HG02970 (cell line): ENCODE measurements at regions not wholly inside any gene's neighbourhood (a gene's known extent, or its start where the extent isn't known, plus 50 kb on each side); places are given as distances from the start of the nearest gene placed in this dataset.
"Not testable (repeated sequence)": the region's sequence is repeated elsewhere in the genome, so short reads cannot be mapped to it uniquely, and the experiment has no call there.

ENCODE experiments used
- ATAC-seq: cut with Tn5 transposase; IDR thresholded peaks from one replicate; pipeline ENCODE4 v1.9.1; 2021; ENCODE audit warnings: mild to moderate bottlenecking, moderate library complexity, moderate number of reproducible peaks; ENCODE audit not compliant: unreplicated experiment, low FRiP score

DNA sequence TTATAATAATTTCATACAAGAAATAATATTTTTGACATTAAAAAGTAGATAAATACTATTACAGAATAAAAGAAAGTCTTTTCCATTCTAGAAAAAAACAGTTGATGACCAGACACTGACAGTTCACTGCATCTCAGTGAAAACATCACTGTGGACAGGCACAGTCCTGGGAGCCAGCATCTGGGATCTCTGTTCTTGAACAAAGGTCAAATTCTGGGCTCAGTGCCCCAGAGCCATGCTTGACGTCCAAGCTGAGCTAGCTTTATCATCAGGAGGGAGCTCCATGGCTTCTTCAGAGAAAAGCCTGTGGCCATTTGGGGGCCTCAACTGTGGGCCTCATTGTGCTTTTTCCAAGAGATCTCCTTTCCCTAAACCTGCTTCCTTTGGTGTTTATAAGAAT is 86.1 kb upstream of the SRD5A2 start:
- no peak for ATAC-seq

DNA sequence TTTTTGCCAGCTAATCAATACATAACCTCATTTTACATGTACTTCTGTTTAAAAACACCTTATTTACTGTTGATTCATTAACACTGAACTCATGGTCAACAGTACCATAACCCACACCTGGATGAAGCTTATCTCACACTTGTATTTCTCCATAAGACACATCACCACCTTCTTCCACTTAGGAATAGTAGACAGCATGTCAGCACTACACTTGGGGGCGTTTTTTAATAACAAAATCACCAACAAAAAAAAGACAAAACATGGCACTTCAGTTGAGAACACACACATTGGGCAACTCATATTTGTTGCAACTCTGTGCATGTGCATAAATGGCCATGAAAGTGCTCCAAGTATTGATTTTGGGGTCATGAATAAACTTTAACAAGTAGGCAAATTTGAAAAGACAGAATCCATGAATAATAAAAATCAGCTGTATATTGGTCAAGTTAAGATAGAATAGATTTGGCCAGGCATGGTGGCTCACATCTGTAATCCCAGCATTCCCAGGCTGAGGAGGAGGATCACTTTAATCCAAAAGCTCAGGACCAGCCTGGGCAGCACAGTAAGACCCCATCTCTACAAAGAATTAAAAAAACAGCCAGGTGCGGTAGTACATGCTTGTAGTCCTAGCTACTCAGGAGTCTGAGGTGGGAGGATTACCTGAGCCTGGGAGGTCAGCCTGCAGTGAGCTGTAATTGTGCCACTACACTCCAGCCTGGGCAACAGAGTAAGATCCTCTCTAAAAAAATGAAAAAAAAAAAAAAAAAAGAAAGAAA is 84.4 kb upstream of the SRD5A2 start:
- no peak for ATAC-seq

DNA sequence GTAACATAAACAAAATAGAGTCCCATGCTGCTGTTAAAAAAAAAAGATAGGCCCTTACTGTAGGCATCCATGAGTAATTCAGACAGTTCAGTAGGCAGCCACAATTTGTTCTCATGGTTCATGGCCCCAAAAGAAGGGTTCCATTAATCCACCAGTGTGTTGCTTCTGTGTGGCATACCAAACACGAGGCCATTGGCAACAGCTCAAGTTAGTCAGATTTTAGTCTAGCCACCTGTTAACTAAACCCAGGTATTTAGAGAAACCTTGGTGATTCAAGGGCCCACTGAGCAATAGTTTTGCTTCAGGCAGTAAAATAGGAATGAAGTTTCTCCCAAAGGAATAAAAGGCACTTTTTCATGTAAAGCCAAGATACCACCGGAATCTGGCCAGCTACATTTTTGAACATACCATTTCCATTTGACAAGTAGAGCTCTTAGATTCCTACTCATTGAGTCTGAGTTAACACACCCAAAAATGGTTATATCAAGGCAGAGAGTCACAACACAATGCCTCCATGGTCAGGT is 80.1 kb upstream of the SRD5A2 start:
- no peak for ATAC-seq

DNA sequence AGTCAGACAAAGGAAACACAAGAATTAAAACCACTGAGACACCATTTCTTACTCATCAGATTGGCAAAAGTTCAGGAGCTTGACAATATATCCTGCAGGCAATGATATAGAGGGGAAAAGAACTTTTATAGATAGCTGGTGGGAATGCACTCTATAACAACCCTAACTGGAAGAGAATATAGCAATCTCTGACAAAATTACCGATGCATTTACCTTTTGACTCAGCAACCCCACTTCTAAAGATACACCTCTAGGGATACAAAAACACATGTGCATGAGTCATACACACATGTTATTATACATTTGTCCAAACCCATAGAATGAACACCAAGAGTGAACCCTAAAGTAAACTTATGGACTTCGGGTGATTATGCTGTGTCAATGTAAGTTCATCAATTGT is 79.4 kb upstream of the SRD5A2 start:
- ATAC-seq = no peak

DNA sequence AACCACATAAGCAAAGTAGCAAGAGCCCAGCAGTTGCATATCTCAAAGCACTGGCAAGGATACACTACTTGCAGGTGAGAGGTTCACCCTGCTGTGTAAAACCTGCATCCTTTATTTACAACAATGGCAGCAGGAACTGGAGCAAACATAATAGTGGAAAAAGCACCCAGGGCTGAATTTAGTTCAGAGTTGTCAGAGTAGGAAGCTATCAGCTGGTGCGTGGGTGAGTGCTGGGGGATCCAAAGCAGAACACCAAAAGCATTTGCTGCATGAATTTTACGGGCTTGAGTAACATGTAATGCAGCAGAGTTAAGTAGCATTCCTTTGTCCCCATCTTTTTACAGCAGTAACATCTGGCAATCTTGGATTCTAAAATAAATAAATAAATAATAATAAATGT is 73.5 kb upstream of the SRD5A2 start:
- ATAC-seq = no peak

DNA sequence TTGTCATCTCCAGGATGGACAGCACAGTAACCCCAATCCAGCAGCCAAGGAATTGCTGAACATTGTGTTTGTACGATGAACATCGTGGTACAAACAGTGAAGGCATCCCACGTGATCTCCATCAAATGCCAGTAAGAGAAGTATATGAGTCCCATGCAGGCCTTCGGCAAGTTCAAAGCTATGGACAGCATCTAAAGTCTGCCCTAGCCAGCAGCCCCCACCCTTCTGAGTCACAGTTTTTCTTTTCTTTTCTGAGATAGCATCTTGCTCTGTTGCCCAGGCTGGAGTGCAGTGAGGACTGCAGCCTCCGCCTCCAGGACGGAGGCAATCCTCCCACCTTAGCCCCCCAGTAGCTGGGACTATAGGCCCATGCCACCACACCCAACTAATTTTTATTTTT is 71.0 kb upstream of the SRD5A2 start:
- ATAC-seq = no peak

DNA sequence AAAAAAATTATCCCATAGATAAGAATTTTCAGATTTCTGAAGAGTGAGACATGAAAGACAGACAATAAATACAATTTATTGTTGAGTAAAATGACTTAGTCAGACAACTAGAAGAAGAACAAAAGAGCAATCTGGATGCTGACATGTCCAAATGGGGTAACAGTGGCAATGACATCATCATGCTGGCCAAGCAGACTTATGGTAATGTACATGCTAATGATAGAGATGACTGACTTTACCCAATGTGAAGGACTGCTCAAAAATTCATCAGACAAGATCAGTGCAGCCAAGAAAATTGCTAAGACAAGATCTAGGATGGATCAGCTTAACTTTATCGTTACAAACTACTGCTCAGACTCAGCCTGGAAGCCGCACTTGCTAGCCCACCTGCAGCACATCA is 70.5 kb upstream of the SRD5A2 start:
- no peak for ATAC-seq

DNA sequence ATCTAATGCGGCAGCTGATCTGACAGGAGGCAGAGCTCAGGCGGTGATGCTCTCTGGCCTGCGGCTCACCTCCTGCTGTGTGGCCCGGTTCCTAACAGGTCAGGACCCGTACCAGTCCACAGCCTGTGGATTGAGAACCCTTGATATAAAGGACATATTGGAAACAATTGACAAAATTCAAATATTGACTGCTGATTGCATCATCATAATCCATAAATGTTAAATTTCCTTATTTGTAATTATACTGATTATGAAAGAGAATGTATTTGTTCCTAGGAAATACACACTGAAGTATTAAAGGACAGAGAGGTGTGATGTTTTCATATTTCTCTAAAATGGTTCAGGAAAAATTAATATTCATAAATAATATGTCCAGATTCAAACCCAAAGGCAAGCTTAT is 63.8 kb upstream of the SRD5A2 start:
- ATAC-seq = no peak

DNA sequence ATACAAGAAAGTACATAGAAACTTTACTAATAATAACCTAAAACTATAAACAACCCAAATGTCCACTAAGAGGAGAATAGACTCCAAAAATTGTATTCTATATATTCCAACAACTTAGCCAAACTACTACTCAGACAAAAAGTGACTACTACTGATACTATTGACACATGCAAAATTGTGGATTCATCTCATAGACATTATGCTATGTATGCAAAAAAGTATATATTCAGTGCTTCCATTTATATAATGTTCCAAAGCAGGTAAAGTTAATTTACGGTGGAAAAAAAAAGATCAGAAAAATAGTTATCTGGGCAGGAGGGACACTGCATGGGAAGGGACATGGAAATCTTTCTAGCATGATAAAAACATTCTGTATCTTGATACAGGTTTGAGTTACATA is 62.0 kb upstream of the SRD5A2 start:
- ATAC-seq = no peak

DNA sequence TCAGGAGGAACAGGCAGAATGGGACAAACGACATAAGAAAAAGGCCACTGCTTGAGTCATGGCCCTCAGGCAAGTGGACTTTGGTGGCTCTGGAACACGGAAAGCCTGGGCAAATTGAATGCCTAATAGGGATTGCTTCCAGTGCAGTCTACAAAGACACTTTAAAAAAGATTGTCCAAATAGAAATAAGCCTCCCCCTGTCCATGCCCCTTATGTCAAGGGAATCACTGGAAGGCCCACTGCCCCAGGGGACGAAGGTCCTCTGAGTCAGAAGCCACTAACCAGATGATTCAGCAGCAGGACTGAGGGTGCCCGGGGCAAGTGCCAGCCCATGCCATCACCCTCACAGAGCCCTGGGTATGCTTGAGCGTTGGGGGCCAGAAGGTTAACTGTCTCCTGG is 51.5 kb upstream of the SRD5A2 start:
- not testable (repeated sequence) for ATAC-seq
